ENCODE measurements at regions not wholly inside any gene's neighbourhood (a gene's known extent, or its start where the extent isn't known, plus 50 kb on each side); places are given as distances from the start of the nearest gene placed in this dataset.
A peak's percentile ranks its signal among the peaks of the same experiment; 100 is the strongest.

DNA sequence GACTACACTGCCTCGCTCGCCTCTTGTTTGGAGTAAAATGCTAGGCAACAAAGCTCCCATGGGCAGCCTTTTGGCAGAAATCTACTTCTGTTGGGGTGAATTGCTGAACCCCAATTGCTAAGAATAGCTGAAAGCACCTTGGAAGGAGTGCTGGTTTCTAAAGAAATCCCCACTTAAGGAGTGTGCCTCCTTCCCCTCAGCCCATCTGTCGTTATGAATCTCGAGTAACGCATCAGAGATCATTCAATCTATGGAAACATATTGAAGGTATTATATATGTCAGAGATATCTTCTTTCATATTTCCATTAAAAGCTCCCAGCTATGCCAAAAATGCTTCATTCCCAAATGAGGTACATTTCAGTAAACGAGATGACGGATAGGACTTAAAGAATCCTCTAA, 229.6 kb upstream of the BLID start:
- TF ChIP-seq, protein P1, sequence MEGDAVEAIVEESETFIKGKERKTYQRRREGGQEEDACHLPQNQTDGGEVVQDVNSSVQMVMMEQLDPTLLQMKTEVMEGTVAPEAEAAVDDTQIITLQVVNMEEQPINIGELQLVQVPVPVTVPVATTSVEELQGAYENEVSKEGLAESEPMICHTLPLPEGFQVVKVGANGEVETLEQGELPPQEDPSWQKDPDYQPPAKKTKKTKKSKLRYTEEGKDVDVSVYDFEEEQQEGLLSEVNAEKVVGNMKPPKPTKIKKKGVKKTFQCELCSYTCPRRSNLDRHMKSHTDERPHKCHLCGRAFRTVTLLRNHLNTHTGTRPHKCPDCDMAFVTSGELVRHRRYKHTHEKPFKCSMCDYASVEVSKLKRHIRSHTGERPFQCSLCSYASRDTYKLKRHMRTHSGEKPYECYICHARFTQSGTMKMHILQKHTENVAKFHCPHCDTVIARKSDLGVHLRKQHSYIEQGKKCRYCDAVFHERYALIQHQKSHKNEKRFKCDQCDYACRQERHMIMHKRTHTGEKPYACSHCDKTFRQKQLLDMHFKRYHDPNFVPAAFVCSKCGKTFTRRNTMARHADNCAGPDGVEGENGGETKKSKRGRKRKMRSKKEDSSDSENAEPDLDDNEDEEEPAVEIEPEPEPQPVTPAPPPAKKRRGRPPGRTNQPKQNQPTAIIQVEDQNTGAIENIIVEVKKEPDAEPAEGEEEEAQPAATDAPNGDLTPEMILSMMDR (IDR thresholded peaks at IDR 0.05; ENCODE audit: low read depth, low read length, missing control alignments) = no peak
- H3K27ac ChIP-seq = no peak overlapping the region
- DNase-seq = no peak
- H3K4me3 ChIP-seq (ENCODE audit: low read depth, low read length) = no peak overlapping the region
- no peaks in the 10 kb centered on the region for H3K36me3 ChIP-seq (replicated peaks)
- H3K27me3 ChIP-seq (replicated peaks) = no peaks in the 10 kb centered on the region
- in situ Hi-C loops (cut with HindIII; ENCODE audit: low pct_ligation_motif_present, low sequenced_read_pairs) = no loop called here

DNA sequence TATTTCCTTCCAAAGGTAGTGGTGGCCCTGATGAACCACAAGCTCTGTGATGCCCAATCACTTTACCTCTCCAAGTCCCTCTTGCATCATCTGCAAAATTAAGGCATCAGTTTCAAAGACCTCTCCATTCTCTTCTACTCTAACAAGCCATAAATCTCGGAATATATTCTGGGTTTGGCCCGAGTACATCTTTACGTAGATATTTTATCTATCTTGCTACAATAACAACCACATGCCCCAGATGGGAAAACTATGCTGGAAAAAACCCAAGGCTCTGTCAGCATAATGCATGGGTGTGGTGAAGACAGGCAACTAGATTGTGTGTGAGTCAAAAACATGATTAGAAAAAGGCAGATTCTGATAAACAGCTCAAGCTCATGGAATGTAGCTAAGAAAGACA, 228.2 kb upstream of the BLID start:
- DNase-seq = peak; percentile 92
- in situ Hi-C loops (cut with HindIII; ENCODE audit: low pct_ligation_motif_present, low sequenced_read_pairs) = no loop called here
- no peak overlapping the region for H3K27ac ChIP-seq
- no peak overlapping the region for H3K4me3 ChIP-seq (ENCODE audit: low read depth, low read length)
- H3K27me3 ChIP-seq (replicated peaks) = no peaks in the 10 kb centered on the region
- H3K36me3 ChIP-seq (replicated peaks) = no peaks in the 10 kb centered on the region
- TF ChIP-seq, protein P1 (IDR thresholded peaks at IDR 0.05; ENCODE audit: low read depth, low read length, missing control alignments) = no peak

DNA sequence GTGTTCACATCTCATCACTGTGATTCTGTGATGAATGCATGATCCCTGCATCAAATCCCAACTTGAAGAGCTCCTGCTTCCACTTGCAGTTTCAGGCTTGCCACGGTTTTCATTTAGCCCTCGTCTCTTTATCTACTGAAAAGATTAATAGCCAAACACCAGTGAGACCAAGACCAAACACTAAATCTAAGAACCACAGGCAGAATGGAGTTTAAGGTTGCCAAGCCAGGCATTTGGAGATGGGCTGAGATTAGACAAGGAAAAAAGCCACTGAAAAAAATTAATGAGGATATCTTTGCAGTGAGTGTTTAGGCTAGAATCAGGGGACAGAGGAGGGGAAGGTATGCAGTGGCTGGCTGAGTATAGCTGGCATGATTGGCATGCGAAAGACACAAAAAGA, 227.2 kb upstream of the BLID start:
- in situ Hi-C loops (cut with HindIII; ENCODE audit: low pct_ligation_motif_present, low sequenced_read_pairs) = no loop called here
- no peak for DNase-seq
- H3K36me3 ChIP-seq (replicated peaks) = no peaks in the 10 kb centered on the region
- TF ChIP-seq, protein P1 (IDR thresholded peaks at IDR 0.05; ENCODE audit: low read depth, low read length, missing control alignments) = no peak
- no peak overlapping the region for H3K4me3 ChIP-seq (ENCODE audit: low read depth, low read length)
- no peak overlapping the region for H3K27ac ChIP-seq
- H3K27me3 ChIP-seq (replicated peaks) = no peaks in the 10 kb centered on the region

DNA sequence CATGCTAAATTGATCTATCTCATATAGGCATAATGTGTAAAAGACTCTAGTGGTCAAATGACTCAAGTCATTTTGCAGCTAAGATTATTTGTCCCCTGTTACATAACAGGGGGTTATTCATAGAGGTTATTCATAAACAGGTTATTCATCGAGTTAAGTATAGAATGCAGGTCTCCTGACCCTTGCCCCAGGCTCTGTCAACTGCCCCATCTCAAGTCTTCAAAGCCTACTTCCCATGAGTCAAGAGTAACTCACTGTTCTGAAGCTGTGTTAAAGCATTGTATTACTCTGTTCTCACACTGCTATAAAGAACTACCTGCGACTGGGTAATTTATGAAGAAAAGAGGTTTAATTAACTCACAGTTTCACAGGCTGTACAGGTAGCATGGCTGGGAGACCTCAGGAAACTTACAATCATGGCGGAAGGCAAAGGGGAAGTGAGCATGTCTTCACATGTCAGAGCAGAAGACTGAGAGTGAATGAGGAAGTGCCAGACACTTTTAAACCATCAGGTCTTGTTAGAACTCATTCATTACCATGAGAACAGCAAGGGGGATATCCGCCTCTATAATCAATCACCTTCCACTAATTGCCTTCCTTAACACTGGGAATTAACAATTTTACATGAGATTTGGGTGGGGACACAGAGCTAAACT, 226.2 kb upstream of the BLID start:
- in situ Hi-C loops (cut with HindIII; ENCODE audit: low pct_ligation_motif_present, low sequenced_read_pairs) = no loop called here
- Histone ChIP-seq H3K36me3 (replicated peaks) (no peaks in the 10 kb centered on the region), H3K4me3 (ENCODE audit: low read depth, low read length) (no peak overlapping the region), H3K27ac (no peak overlapping the region), H3K27me3 (replicated peaks) (no peaks in the 10 kb centered on the region)
- DNase-seq = no peak
- TF ChIP-seq, protein P1 (IDR thresholded peaks at IDR 0.05; ENCODE audit: low read depth, low read length, missing control alignments) = no peak

DNA sequence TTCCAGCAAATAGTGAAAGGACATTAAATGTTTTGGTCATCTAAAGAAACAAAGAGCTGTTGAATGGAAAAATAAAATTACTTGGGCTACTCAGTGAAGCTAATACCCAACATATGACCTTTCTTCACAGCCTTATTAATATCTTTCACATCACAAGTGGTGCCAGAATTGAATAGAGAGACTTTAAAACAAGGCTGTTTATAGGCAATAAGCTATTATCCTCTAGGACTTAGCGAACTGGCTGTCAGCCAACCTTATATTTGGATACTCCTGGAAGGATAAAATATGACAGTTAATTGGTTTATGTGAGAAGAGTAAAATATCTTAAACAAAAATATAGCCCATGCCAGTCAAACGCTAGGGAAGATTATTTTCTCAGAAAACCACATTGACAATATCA, 225.5 kb upstream of the BLID start:
- no peak for DNase-seq
- no peak overlapping the region for H3K27ac ChIP-seq
- H3K27me3 ChIP-seq (replicated peaks) = no peaks in the 10 kb centered on the region
- H3K4me3 ChIP-seq (ENCODE audit: low read depth, low read length) = no peak overlapping the region
- in situ Hi-C loops (cut with HindIII; ENCODE audit: low pct_ligation_motif_present, low sequenced_read_pairs) = no loop called here
- no peaks in the 10 kb centered on the region for H3K36me3 ChIP-seq (replicated peaks)
- TF ChIP-seq, protein P1 (IDR thresholded peaks at IDR 0.05; ENCODE audit: low read depth, low read length, missing control alignments) = no peak
